CD4-positive, alpha-beta T cell (primary cell): ENCODE measurements at regions not wholly inside any gene's neighbourhood (a gene's known extent, or its start where the extent isn't known, plus 50 kb on each side); places are given as distances from the start of the nearest gene placed in this dataset.

Source experiments
- ATAC-seq: fragments of 200-7000 bp; cut with Tn5 transposase; one replicate; pipeline ENCODE4 v1.10.0; 2022; ENCODE audit warnings: mild to moderate bottlenecking; ENCODE audit not compliant: poor library complexity
- CTCF ChIA-PET: fragments of 350-600 bp; sonication (Branson Sonifier 250); formaldehyde crosslinking; loops from one replicate; lab custom pipeline; 2021; ENCODE audit warnings: antibody characterized with exemption, inconsistent platforms; lab: Charles Lee
- POLR2A ChIA-PET: fragments of 350-600 bp; sonication (Branson Sonifier 250); formaldehyde crosslinking; loops from one replicate; lab custom pipeline; 2021; ENCODE audit warnings: antibody characterized with exemption, inconsistent platforms; lab: Charles Lee
- DNase-seq, 14 experiments: peaks; one replicate each; pipeline ENCODE4 v3.0.0-alpha.2; 2013 to 2020; ENCODE audit warnings: mixed read lengths in 2 of 14
- H3K27ac ChIP-seq, 2 donors: one replicate each; pipeline versions ENCODE4 v1.5.1 to v1.7.0; 2013; ENCODE audit warnings: low read length in 2 of 2, low read depth in 1 of 2, mild to moderate bottlenecking in 1 of 2
- H3K27me3 ChIP-seq, 2 experiments: 1 replicate in 1 of 2; 2 replicates in 1 of 2; pipeline versions ENCODE4 v1.6.1 to v1.7.0; 2013; ENCODE audit warnings: low read length in 2 of 2, control low read depth in 1 of 2, mild to moderate bottlenecking in 1 of 2, moderate library complexity in 1 of 2; ENCODE audit not compliant: insufficient read depth in 2 of 2, control insufficient read depth in 1 of 2
- H3K36me3 ChIP-seq: one replicate; pipeline ENCODE4 v1.6.1; 2013; ENCODE audit warnings: low read length, control low read depth; ENCODE audit not compliant: insufficient read depth
- H3K4me1 ChIP-seq: one replicate; pipeline ENCODE4 v1.6.1; 2013; ENCODE audit warnings: low read length, control low read depth; ENCODE audit not compliant: insufficient read depth
- H3K4me3 ChIP-seq: one replicate; pipeline ENCODE4 v1.5.1; 2013; ENCODE audit warnings: mild to moderate bottlenecking, low read length, moderate library complexity
- H3K9me3 ChIP-seq, 2 experiments: 1 replicate in 1 of 2; 2 replicates in 1 of 2; pipeline versions ENCODE4 v1.6.1 to v1.7.0; 2013; ENCODE audit warnings: low read length in 2 of 2, mild to moderate bottlenecking in 2 of 2, control low read depth in 1 of 2, moderate library complexity in 1 of 2; ENCODE audit not compliant: control insufficient read depth in 1 of 2, insufficient read depth in 1 of 2
- H3K27ac Mint-ChIP-seq: one replicate; pipeline ENCODE4 v1.8.0; 2020; ENCODE audit warnings: mixed read lengths
- H3K27me3 Mint-ChIP-seq: one replicate; pipeline ENCODE4 v1.8.0; 2021; ENCODE audit warnings: mixed read lengths
- H3K36me3 Mint-ChIP-seq: one replicate; pipeline ENCODE4 v1.8.0; 2021; ENCODE audit warnings: low read depth, mixed read lengths
- H3K4me1 Mint-ChIP-seq: one replicate; pipeline ENCODE4 v1.8.0; 2021; ENCODE audit warnings: low read depth, mixed read lengths
- H3K4me3 Mint-ChIP-seq: one replicate; pipeline ENCODE4 v1.8.0; 2020; ENCODE audit warnings: mild to moderate bottlenecking, mixed read lengths
- H3K9me3 Mint-ChIP-seq: one replicate; pipeline ENCODE4 v1.8.0; 2020; ENCODE audit warnings: mixed read lengths
- intact Hi-C, 2 experiments: fragments of 100-400 bp; cut with DNase I in 1 of 2; cut with micrococcal nuclease in 1 of 2; formaldehyde crosslinking; loops; one replicate each; pipeline versions ENCODE4 v1.15.1 to v1.9.0; 2023 to 2025; cut with DNase I, micrococcal nuclease
- TF ChIP-seq, protein P1 (sequence below): fragments of 200-600 bp; IDR thresholded peaks from one replicate; pipeline ENCODE4 v1.8.0; 2022; ENCODE audit warnings: antibody characterized with exemption, mild to moderate bottlenecking

DNA sequence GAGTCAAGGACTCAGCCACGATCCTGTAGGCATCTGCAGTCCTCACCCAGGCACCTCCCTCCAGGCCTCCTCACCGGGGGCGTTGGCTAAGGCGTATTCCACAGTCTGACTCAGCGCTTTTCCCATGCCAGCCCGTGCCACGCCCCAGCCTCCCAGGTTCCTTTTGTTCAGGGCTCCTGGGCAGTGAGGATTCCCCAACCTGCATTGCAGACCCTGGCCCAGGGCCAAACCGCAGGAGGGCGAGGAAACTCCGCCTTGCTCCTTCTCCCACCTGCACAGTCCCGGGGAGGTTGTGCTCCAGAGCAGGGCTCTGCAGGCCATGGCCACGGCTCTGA is 202.8 kb upstream of the CST7 start:
- ATAC-seq (no peak), DNase-seq (no peak)
- no peak overlapping the region for H3K27ac Mint-ChIP-seq
- H3K36me3 Mint-ChIP-seq, result no peaks in the 10 kb centered on the region
- Histone ChIP-seq H3K4me3 (no peak overlapping the region), H3K4me1 (no peaks in the 10 kb centered on the region), H3K9me3 (no peaks in the 10 kb centered on the region), H3K36me3 (no peaks in the 10 kb centered on the region), H3K27ac (no peak overlapping the region), H3K27me3 (peaks cover 0 to 3% of the 10 kb centered on the region in 2 experiments)
- no peaks in the 10 kb centered on the region for H3K9me3 Mint-ChIP-seq
- intact Hi-C loops, result no loop called here
- H3K27me3 Mint-ChIP-seq, result no peaks in the 10 kb centered on the region
- TF ChIP-seq, protein P1, sequence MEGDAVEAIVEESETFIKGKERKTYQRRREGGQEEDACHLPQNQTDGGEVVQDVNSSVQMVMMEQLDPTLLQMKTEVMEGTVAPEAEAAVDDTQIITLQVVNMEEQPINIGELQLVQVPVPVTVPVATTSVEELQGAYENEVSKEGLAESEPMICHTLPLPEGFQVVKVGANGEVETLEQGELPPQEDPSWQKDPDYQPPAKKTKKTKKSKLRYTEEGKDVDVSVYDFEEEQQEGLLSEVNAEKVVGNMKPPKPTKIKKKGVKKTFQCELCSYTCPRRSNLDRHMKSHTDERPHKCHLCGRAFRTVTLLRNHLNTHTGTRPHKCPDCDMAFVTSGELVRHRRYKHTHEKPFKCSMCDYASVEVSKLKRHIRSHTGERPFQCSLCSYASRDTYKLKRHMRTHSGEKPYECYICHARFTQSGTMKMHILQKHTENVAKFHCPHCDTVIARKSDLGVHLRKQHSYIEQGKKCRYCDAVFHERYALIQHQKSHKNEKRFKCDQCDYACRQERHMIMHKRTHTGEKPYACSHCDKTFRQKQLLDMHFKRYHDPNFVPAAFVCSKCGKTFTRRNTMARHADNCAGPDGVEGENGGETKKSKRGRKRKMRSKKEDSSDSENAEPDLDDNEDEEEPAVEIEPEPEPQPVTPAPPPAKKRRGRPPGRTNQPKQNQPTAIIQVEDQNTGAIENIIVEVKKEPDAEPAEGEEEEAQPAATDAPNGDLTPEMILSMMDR, result no peak
- POLR2A ChIA-PET, result no interaction called here
- H3K4me1 Mint-ChIP-seq, result peaks cover 8% of the 10 kb centered on the region
- CTCF ChIA-PET, result no interaction called here
- no peak overlapping the region for H3K4me3 Mint-ChIP-seq

- ATAC-seq, result no peak
Observed at GRCh38 chr20:24747010-24747712, 201.9 kb upstream of the CST7 start.

GRCh38 chr20:24747881-24748595 is 201.0 kb upstream of the CST7 start:
- H3K36me3 ChIP-seq, result no peaks in the 10 kb centered on the region
- DNase-seq (no peak), ATAC-seq (no peak)
- H3K36me3 Mint-ChIP-seq, result no peaks in the 10 kb centered on the region
- H3K4me1 Mint-ChIP-seq, result peaks cover 8% of the 10 kb centered on the region
- H3K27ac Mint-ChIP-seq, result no peak overlapping the region
- intact Hi-C loops, result no loop called here
- no peak overlapping the region for H3K27ac ChIP-seq
- POLR2A ChIA-PET, result no interaction called here
- CTCF ChIA-PET, result no interaction called here
- no peaks in the 10 kb centered on the region for H3K9me3 Mint-ChIP-seq
- no peak overlapping the region for H3K4me3 ChIP-seq
- TF ChIP-seq, protein P1, result no peak
- H3K27me3 Mint-ChIP-seq, result no peaks in the 10 kb centered on the region
- H3K27me3 ChIP-seq, result peaks cover 0 to 3% of the 10 kb centered on the region in 2 experiments
- no peak overlapping the region for H3K4me3 Mint-ChIP-seq
- H3K9me3 ChIP-seq, result no peaks in the 10 kb centered on the region
- no peaks in the 10 kb centered on the region for H3K4me1 ChIP-seq

More at GRCh38 chr20:24747010-24747712, 201.9 kb upstream of the CST7 start:
- H3K4me1 Mint-ChIP-seq, result peaks cover 8% of the 10 kb centered on the region
- no peaks in the 10 kb centered on the region for H3K4me1 ChIP-seq
- no peaks in the 10 kb centered on the region for H3K36me3 ChIP-seq
- no peak overlapping the region for H3K4me3 Mint-ChIP-seq
- intact Hi-C loops, result no loop called here
- no peaks in the 10 kb centered on the region for H3K27me3 Mint-ChIP-seq
- ChIA-PET POLR2A (no interaction called here), CTCF (no interaction called here)
- TF ChIP-seq, protein P1, result no peak
- H3K9me3 ChIP-seq, result no peaks in the 10 kb centered on the region
- H3K27ac Mint-ChIP-seq, result no peak overlapping the region
- no peak overlapping the region for H3K27ac ChIP-seq
- H3K27me3 ChIP-seq, result peaks cover 0 to 3% of the 10 kb centered on the region in 2 experiments
- DNase-seq, result no peak
- H3K4me3 ChIP-seq, result no peak overlapping the region
- H3K36me3 Mint-ChIP-seq, result no peaks in the 10 kb centered on the region
- no peaks in the 10 kb centered on the region for H3K9me3 Mint-ChIP-seq
